Left lung (tissue), 4 donors: ENCODE measurements at regions not wholly inside any gene's neighbourhood (a gene's known extent, or its start where the extent isn't known, plus 50 kb on each side); places are given as distances from the start of the nearest gene placed in this dataset.

Experiments
- ATAC-seq: fragments of 200-7000 bp; cut with Tn5 transposase; one replicate; pipeline ENCODE4 v1.9.1; 2020; ENCODE audit warnings: moderate library complexity
- DNase-seq, 4 donors: peaks; one replicate each; pipeline ENCODE4 v3.0.0-alpha.2; 2013 to 2020
- H3K27ac ChIP-seq, 2 donors: fragments of 200-600 bp; sonication (generic) in 1 of 2; one replicate each; pipeline versions ENCODE4 v1.5.0 to v1.8.0; 2020 to 2021
- H3K27me3 ChIP-seq, 2 donors: fragments of 200-600 bp; sonication (generic) in 1 of 2; one replicate each; pipeline versions ENCODE4 v1.5.0 to v1.8.0; 2020 to 2021
- H3K36me3 ChIP-seq, 2 donors: fragments of 200-600 bp; sonication (generic) in 1 of 2; one replicate each; pipeline versions ENCODE4 v1.5.0 to v1.8.0; 2020 to 2021
- H3K4me1 ChIP-seq, 2 donors: fragments of 200-600 bp; one replicate each; pipeline ENCODE4 v1.8.0; 2021
- H3K4me3 ChIP-seq, 2 donors: fragments of 200-600 bp; sonication (generic) in 1 of 2; one replicate each; pipeline versions ENCODE4 v1.5.0 to v1.8.0; 2020 to 2021; ENCODE audit warnings: mild to moderate bottlenecking in 1 of 2
- H3K9me3 ChIP-seq, 2 donors: fragments of 200-600 bp; sonication (generic) in 1 of 2; one replicate each; pipeline versions ENCODE4 v1.5.0 to v1.8.0; 2020 to 2021
- CTCF ChIP-seq, 2 donors: fragments of 200-600 bp; sonication (generic) in 1 of 2; IDR thresholded peaks; one replicate each; pipeline versions ENCODE4 v1.5.0 to v1.8.0; 2021; ENCODE audit warnings: antibody characterized with exemption in 2 of 2
- intact Hi-C, 2 donors: fragments of 100-400 bp; cut with DNase I; formaldehyde crosslinking; loops; one replicate each; pipeline versions ENCODE4 v1.11.2 to v1.14.2; 2022
- donor health status: DM: no; HTN: yes; CAD: no.
- donor health status: DM: no; HTN: no; CAD: no.

GRCh38 chr14:27211741-27212140 lies 613.9 kb upstream of the NOVA1 start:
- Histone ChIP-seq H3K4me3 (no peak overlapping the region), H3K4me1 (no peaks in the 10 kb centered on the region), H3K9me3 (peaks cover 0 to 8% of the 10 kb centered on the region in 2 donors), H3K36me3 (no peaks in the 10 kb centered on the region), H3K27ac (no peak overlapping the region), H3K27me3 (no peaks in the 10 kb centered on the region)
- ATAC-seq = no peak
- no peak for DNase-seq
- TF ChIP-seq CTCF (IDR thresholded peaks at IDR 0.05) = no peak
- intact Hi-C loops = no loop called here

- TF ChIP-seq CTCF (IDR thresholded peaks at IDR 0.05) = no peak
Observed at GRCh38 chr14:27222671-27223070, 624.8 kb upstream of the NOVA1 start.

GRCh38 chr14:27223906-27224305 lies 626.1 kb upstream of the NOVA1 start:
- Histone ChIP-seq H3K27ac (no peak overlapping the region), H3K4me1 (no peaks in the 10 kb centered on the region), H3K9me3 (peaks cover 0 to 22% of the 10 kb centered on the region in 2 donors), H3K27me3 (no peaks in the 10 kb centered on the region), H3K36me3 (no peaks in the 10 kb centered on the region), H3K4me3 (no peak overlapping the region)
- no peak for TF ChIP-seq CTCF (IDR thresholded peaks at IDR 0.05)
- DNase-seq = no peak
- ATAC-seq = no peak
- intact Hi-C loops = no loop called here

More at GRCh38 chr14:27222671-27223070, 624.8 kb upstream of the NOVA1 start:
- ATAC-seq (no peak), DNase-seq (no peak)
- Histone ChIP-seq H3K27me3 (no peaks in the 10 kb centered on the region), H3K9me3 (peaks cover 0 to 31% of the 10 kb centered on the region in 2 donors), H3K4me3 (no peak overlapping the region), H3K27ac (no peak overlapping the region), H3K36me3 (no peaks in the 10 kb centered on the region), H3K4me1 (no peaks in the 10 kb centered on the region)
- intact Hi-C loops = no loop called here

- TF ChIP-seq CTCF (IDR thresholded peaks at IDR 0.05) = no peak
- no peaks in the 10 kb centered on the region for H3K27me3 ChIP-seq
- no peak overlapping the region for H3K27ac ChIP-seq
- H3K4me1 ChIP-seq = no peaks in the 10 kb centered on the region
- peaks cover 0 to 2% of the 10 kb centered on the region in 2 donors for H3K9me3 ChIP-seq
- H3K36me3 ChIP-seq = no peaks in the 10 kb centered on the region
- intact Hi-C loops = no loop called here
- ATAC-seq (no peak), DNase-seq (no peak)
- H3K4me3 ChIP-seq = no peak overlapping the region
Observed at GRCh38 chr14:27228053-27228452, 630.2 kb upstream of the NOVA1 start.

GRCh38 chr14:27234331-27234730 lies 636.5 kb upstream of the NOVA1 start:
- H3K9me3 ChIP-seq = peaks cover 0 to 2% of the 10 kb centered on the region in 2 donors
- no peaks in the 10 kb centered on the region for H3K4me1 ChIP-seq
- H3K36me3 ChIP-seq = no peaks in the 10 kb centered on the region
- no peak for DNase-seq
- no peak for ATAC-seq
- no peak overlapping the region for H3K4me3 ChIP-seq
- H3K27me3 ChIP-seq = no peaks in the 10 kb centered on the region
- intact Hi-C loops = no loop called here
- no peak for TF ChIP-seq CTCF (IDR thresholded peaks at IDR 0.05)
- H3K27ac ChIP-seq = no peak overlapping the region
